ENCODE measurements at regions not wholly inside any gene's neighbourhood (a gene's known extent, or its start where the extent isn't known, plus 50 kb on each side); places are given as distances from the start of the nearest gene placed in this dataset.

DNA sequence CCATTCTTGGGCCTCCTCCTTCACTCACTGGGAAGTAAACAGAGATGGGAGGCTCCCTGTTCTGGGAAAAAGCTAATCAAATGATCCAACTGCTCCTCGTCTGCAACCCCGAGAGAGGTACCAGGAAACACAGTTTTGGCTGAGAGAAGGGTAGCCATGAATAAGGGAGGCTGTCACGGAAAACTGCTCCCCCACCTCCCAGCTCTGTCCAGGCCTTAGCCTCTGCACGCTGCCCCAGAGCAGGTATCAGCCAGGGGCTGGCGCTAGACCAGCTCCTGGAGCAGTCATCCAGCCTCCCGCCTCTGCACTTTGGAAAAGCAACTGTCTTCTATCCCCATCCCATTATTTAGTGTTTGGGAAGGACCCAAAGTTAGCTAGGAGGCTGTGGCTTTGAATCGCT is 266.1 kb downstream of the NDUFS4 start:
- no peak for FAIRE-seq

DNA sequence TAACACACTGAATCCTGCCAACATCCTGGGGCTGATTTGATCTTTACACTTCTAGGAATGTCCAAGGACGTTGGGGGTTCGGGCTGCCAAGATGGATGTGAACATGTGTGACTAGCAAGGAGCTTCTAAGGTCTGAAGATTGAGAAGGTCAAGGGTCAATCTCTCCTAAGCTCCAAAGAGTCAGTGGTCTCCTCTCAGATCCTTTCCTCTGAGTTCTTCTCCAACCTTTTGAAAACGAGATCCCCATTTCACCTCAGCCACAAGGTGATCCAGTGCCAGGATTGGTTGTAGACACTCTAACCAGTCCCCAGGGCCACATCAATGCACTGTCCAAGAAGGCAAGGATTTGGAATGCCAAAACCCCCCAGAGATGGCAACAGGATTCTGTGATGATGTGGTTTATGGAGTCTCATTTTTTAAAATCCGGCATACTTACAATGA is 266.8 kb downstream of the NDUFS4 start:
- FAIRE-seq = no peak

DNA sequence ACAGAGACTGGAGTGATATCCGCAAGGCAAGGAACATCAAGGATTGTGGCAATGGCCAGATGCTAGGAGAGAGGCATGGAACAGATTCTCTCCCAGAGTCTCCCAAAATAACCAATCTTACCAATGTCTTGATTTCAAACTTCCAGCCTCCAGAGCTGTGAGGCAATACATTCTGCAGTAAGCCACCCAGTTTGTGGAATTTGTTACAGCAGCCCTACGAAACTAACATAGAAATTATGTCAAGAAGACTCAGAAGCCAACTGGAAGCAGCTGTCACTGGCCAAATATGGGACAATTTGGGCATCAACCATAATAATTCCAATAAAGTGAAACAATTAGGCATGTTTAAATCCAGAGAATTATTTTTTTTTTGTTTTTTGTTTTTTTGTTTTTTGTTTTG is 271.1 kb downstream of the NDUFS4 start:
- no peak for FAIRE-seq
